ENCODE measurements at regions not wholly inside any gene's neighbourhood (a gene's known extent, or its start where the extent isn't known, plus 50 kb on each side); places are given as distances from the start of the nearest gene placed in this dataset.

GRCh38 chr12:68410018-68410660 lies 78.0 kb upstream of the MDM1 start:
- Histone ChIP-seq H3K36me3 (replicated peaks in 1 of 2; ENCODE audit: insufficient read depth in 1 of 2, low read depth in 2 of 2) (no peaks in the 10 kb centered on the region), H3K4me3 (no peak overlapping the region), H3K4me1 (peaks cover 15% of the 10 kb centered on the region), H3K27ac (no peak overlapping the region), H3K27me3 (no peaks in the 10 kb centered on the region), H3K9me3 (no peaks in the 10 kb centered on the region)
- TF ChIP-seq POLR2A (IDR thresholded peaks at IDR 0.05) (no peak), CTCF (IDR thresholded peaks at IDR 0.05) (no peak)
- ATAC-seq (no peak), DNase-seq (no peak)
- intact Hi-C loops (cut with DNase I) = no loop called here
- 66 to 74% methylated on average over 11 of the region's 11 CpGs for WGBS, 2 donors

- intact Hi-C loops (cut with DNase I) = no loop called here
- H3K36me3 ChIP-seq (replicated peaks in 1 of 2; ENCODE audit: insufficient read depth in 1 of 2, low read depth in 2 of 2) = no peaks in the 10 kb centered on the region
- DNase-seq (no peak), ATAC-seq (no peak)
- no peak overlapping the region for H3K4me3 ChIP-seq
- H3K9me3 ChIP-seq = no peaks in the 10 kb centered on the region
- no peaks in the 10 kb centered on the region for H3K27me3 ChIP-seq
- H3K27ac ChIP-seq = no peak overlapping the region
- TF ChIP-seq POLR2A (IDR thresholded peaks at IDR 0.05) = no peak
- no peak for TF ChIP-seq CTCF (IDR thresholded peaks at IDR 0.05)
- peaks cover 3% of the 10 kb centered on the region for H3K4me1 ChIP-seq
- 76 to 84% methylated on average over 6 to 9 of the region's 9 CpGs for WGBS, 2 donors
These were observed 79.2 kb upstream of the MDM1 start for GRCh38 chr12:68411371-68411770.

- 77 to 83% methylated on average over 2 of the region's 2 CpGs for WGBS, 2 donors
These were observed 82.8 kb upstream of the MDM1 start for GRCh38 chr12:68414988-68415387.

GRCh38 chr12:68416350-68416749 lies 84.2 kb upstream of the MDM1 start:
- TF ChIP-seq POLR2A (IDR thresholded peaks at IDR 0.05) = no peak
- TF ChIP-seq CTCF (IDR thresholded peaks at IDR 0.05) = no peak
- no peaks in the 10 kb centered on the region for H3K36me3 ChIP-seq (replicated peaks in 1 of 2; ENCODE audit: insufficient read depth in 1 of 2, low read depth in 2 of 2)
- ATAC-seq = no peak
- H3K4me3 ChIP-seq = no peak overlapping the region
- H3K4me1 ChIP-seq = peaks cover 8% of the 10 kb centered on the region
- 89 to 94% methylated on average over 6 of the region's 6 CpGs for WGBS, 2 donors
- no peaks in the 10 kb centered on the region for H3K27me3 ChIP-seq
- no peak for DNase-seq
- intact Hi-C loops (cut with DNase I) = no loop called here
- no peaks in the 10 kb centered on the region for H3K9me3 ChIP-seq
- no peak overlapping the region for H3K27ac ChIP-seq

More at GRCh38 chr12:68414988-68415387, 82.8 kb upstream of the MDM1 start:
- ATAC-seq = no peak
- no peak for TF ChIP-seq POLR2A (IDR thresholded peaks at IDR 0.05)
- TF ChIP-seq CTCF (IDR thresholded peaks at IDR 0.05) = no peak
- H3K27ac ChIP-seq = no peak overlapping the region
- no peaks in the 10 kb centered on the region for H3K27me3 ChIP-seq
- H3K4me3 ChIP-seq = no peak overlapping the region
- H3K4me1 ChIP-seq = peaks cover 2% of the 10 kb centered on the region
- intact Hi-C loops (cut with DNase I) = no loop called here
- no peaks in the 10 kb centered on the region for H3K9me3 ChIP-seq
- no peak for DNase-seq
- H3K36me3 ChIP-seq (replicated peaks in 1 of 2; ENCODE audit: insufficient read depth in 1 of 2, low read depth in 2 of 2) = no peaks in the 10 kb centered on the region

- ATAC-seq (no peak), DNase-seq (no peak)
- Histone ChIP-seq H3K4me3 (no peak overlapping the region), H3K27ac (no peak overlapping the region), H3K36me3 (replicated peaks in 1 of 2; ENCODE audit: insufficient read depth in 1 of 2, low read depth in 2 of 2) (no peaks in the 10 kb centered on the region), H3K27me3 (no peaks in the 10 kb centered on the region), H3K9me3 (no peaks in the 10 kb centered on the region), H3K4me1 (peaks cover 8% of the 10 kb centered on the region)
- no peak for TF ChIP-seq CTCF (IDR thresholded peaks at IDR 0.05)
- TF ChIP-seq POLR2A (IDR thresholded peaks at IDR 0.05) = no peak
- intact Hi-C loops (cut with DNase I) = no loop called here
- WGBS, 2 donors = 84 to 99% methylated on average over 5 of the region's 5 CpGs
These were observed 84.7 kb upstream of the MDM1 start for GRCh38 chr12:68416826-68417225.

Measured in body of pancreas (tissue), 4 donors.